ENCODE measurements at regions not wholly inside any gene's neighbourhood (a gene's known extent, or its start where the extent isn't known, plus 50 kb on each side); places are given as distances from the start of the nearest gene placed in this dataset.

- TF ChIP-seq HDAC2 (IDR thresholded peaks at IDR 0.05; ENCODE audit: borderline replicate concordance in 1 of 2, low read depth in 2 of 2, low read length in 2 of 2) (no peak), ATF2 (IDR thresholded peaks at IDR 0.05; ENCODE audit: low read length) (no peak), GABPA (IDR thresholded peaks at IDR 0.05; ENCODE audit: borderline replicate concordance, insufficient read depth, low read length) (no peak), SP1 (IDR thresholded peaks at IDR 0.05; ENCODE audit: low read depth, low read length) (no peak)
Observed at GRCh38 chr2:104786204-104786603, 67.7 kb upstream of the POU3F3 start (continued).

All from H1 (cell line).